Stimulated activated CD8-positive, alpha-beta memory T cell treated with anti-CD3 and anti-CD28 coated beads, Interleukin-15, amount 100 ng/mL, for 24 hours (primary cell): ENCODE measurements at regions not wholly inside any gene's neighbourhood (a gene's known extent, or its start where the extent isn't known, plus 50 kb on each side); places are given as distances from the start of the nearest gene placed in this dataset.

ENCODE experiments used
- DNase-seq: peaks from one replicate; pipeline ENCODE4 v3.0.0-alpha.2; 2020; ENCODE audit warnings: low read depth

- DNase-seq = no peak
Observed at GRCh38 chr2:111711270-111711669, 172.7 kb downstream of the ANAPC1 start.

- no peak for DNase-seq
Observed at GRCh38 chr2:111712361-111712760, 171.6 kb downstream of the ANAPC1 start.

- DNase-seq = no peak
Observed at GRCh38 chr2:111712940-111713515, 171.0 kb downstream of the ANAPC1 start.

- DNase-seq = no peak
Observed at GRCh38 chr2:111715987-111716904, 167.7 kb downstream of the ANAPC1 start.

GRCh38 chr2:111716905-111717775 lies 166.9 kb downstream of the ANAPC1 start:
- no peak for DNase-seq
